A673 (cell line): ENCODE measurements at regions not wholly inside any gene's neighbourhood (a gene's known extent, or its start where the extent isn't known, plus 50 kb on each side); places are given as distances from the start of the nearest gene placed in this dataset.

Experiments used
- BruUV-seq: library from RNA; stranded (reverse); fragments of 400-500 nt; replicated peaks from 2 replicates; lab custom pipeline; 2021; lab: Mats Ljungman, UMichigan
- CTCF ChIA-PET: fragments of 300-600 bp; sonication (Branson Sonifier 250); formaldehyde crosslinking; loops from one replicate; lab custom pipeline; 2022; ENCODE audit warnings: antibody characterized with exemption; lab: Charles Lee
- POLR2A ChIA-PET: fragments of 300-600 bp; sonication (Branson Sonifier 250); formaldehyde crosslinking; loops from one replicate; lab custom pipeline; 2022; ENCODE audit warnings: antibody characterized with exemption; ENCODE audit not compliant: low non-redundant PET; lab: Charles Lee
- DNase-seq: peaks from one replicate; pipeline ENCODE4 v3.0.0-alpha.2; 2015; ENCODE audit warnings: low spot score
- H3K27ac ChIP-seq: fragments of 200-600 bp; sonication (generic); 2 replicates; pipeline ENCODE4 v1.5.1; 2016; ENCODE audit warnings: mixed run types, low read depth, mild to moderate bottlenecking, mixed read lengths, antibody characterized with exemption, low read length; ENCODE audit not compliant: poor library complexity, severe bottlenecking
- H3K27me3 ChIP-seq: fragments of 200-600 bp; sonication (generic); replicated peaks from 2 replicates; pipeline ENCODE4 v1.6.1; 2017; ENCODE audit warnings: mixed run types, low read depth, mild to moderate bottlenecking, mixed read lengths, antibody characterized with exemption, low read length; ENCODE audit not compliant: insufficient read depth, poor library complexity
- H3K36me3 ChIP-seq: fragments of 200-600 bp; sonication (generic); 2 replicates; pipeline ENCODE4 v1.6.1; 2016; ENCODE audit warnings: mixed run types, mild to moderate bottlenecking, mixed read lengths, antibody characterized with exemption, low read length; ENCODE audit not compliant: insufficient read depth, poor library complexity, severe bottlenecking
- H3K4me1 ChIP-seq: fragments of 200-600 bp; sonication (generic); 2 replicates; pipeline ENCODE4 v1.6.1; 2017; ENCODE audit warnings: mixed run types, mild to moderate bottlenecking, mixed read lengths, antibody characterized with exemption, low read length; ENCODE audit not compliant: insufficient read depth, poor library complexity, severe bottlenecking
- H3K4me3 ChIP-seq: fragments of 200-600 bp; sonication (generic); 2 replicates; pipeline ENCODE4 v1.5.1; 2016; ENCODE audit warnings: low read depth, mixed run types, mild to moderate bottlenecking, mixed read lengths, low read length; ENCODE audit not compliant: poor library complexity, severe bottlenecking
- H3K9me3 ChIP-seq: fragments of 200-600 bp; sonication (generic); 2 replicates; pipeline ENCODE4 v1.6.1; 2016; ENCODE audit warnings: mixed run types, low read depth, mild to moderate bottlenecking, mixed read lengths, antibody characterized with exemption, low read length; ENCODE audit not compliant: poor library complexity, severe bottlenecking
- EZH2 ChIP-seq: fragments of 200-600 bp; sonication (generic); IDR thresholded peaks from 2 replicates; pipeline ENCODE4 v1.6.1; 2017; ENCODE audit warnings: borderline replicate concordance, low read depth, mild to moderate bottlenecking, mixed read lengths, antibody characterized with exemption, low read length; ENCODE audit not compliant: poor library complexity, severe bottlenecking
- intact Hi-C: fragments of 100-400 bp; cut with micrococcal nuclease; formaldehyde crosslinking; loops from one replicate; pipeline ENCODE4 v1.10.0; 2022; ENCODE audit not compliant: unreplicated experiment
- TF ChIP-seq, protein P1 (sequence below): fragments of 300-800, 200-600 bp; sonication (generic); conservative IDR thresholded peaks from 2 replicates; pipeline ENCODE4 v1.5.1; 2017; ENCODE audit warnings: low read depth, mild to moderate bottlenecking, antibody characterized with exemption, low read length, moderate library complexity, mixed read lengths

DNA sequence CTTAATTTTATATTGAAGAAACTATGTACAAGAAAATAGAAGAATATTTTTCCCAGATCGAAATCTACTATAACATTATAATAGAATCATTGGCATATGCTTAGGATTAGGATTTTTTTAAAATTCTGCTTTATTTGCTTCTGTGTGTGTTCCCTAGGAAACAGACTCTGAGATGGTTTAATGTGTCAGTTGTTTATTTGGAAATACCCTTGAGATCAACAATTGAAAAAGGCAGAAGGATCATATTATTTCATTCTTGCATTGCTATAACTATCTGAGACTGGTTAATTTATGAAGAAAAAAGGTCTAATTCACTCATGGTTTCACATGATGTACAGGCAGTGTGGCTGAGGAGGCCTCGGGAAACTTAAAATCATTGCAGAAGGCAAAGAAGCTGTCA is 622.6 kb downstream of the PRR16 start:
- TF ChIP-seq, protein P1, sequence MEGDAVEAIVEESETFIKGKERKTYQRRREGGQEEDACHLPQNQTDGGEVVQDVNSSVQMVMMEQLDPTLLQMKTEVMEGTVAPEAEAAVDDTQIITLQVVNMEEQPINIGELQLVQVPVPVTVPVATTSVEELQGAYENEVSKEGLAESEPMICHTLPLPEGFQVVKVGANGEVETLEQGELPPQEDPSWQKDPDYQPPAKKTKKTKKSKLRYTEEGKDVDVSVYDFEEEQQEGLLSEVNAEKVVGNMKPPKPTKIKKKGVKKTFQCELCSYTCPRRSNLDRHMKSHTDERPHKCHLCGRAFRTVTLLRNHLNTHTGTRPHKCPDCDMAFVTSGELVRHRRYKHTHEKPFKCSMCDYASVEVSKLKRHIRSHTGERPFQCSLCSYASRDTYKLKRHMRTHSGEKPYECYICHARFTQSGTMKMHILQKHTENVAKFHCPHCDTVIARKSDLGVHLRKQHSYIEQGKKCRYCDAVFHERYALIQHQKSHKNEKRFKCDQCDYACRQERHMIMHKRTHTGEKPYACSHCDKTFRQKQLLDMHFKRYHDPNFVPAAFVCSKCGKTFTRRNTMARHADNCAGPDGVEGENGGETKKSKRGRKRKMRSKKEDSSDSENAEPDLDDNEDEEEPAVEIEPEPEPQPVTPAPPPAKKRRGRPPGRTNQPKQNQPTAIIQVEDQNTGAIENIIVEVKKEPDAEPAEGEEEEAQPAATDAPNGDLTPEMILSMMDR = no peak
- no peak for TF ChIP-seq EZH2
- H3K36me3 ChIP-seq = no peaks in the 10 kb centered on the region
- no peaks in the 10 kb centered on the region for H3K9me3 ChIP-seq
- H3K27me3 ChIP-seq = no peaks in the 10 kb centered on the region
- ChIA-PET POLR2A (no interaction called here), CTCF (no interaction called here)
- H3K4me1 ChIP-seq = no peaks in the 10 kb centered on the region
- intact Hi-C loops = no loop called here
- no peak overlapping the region for H3K4me3 ChIP-seq
- no TSS peak for BruUV-seq
- no peak overlapping the region for H3K27ac ChIP-seq
- no peak for DNase-seq

DNA sequence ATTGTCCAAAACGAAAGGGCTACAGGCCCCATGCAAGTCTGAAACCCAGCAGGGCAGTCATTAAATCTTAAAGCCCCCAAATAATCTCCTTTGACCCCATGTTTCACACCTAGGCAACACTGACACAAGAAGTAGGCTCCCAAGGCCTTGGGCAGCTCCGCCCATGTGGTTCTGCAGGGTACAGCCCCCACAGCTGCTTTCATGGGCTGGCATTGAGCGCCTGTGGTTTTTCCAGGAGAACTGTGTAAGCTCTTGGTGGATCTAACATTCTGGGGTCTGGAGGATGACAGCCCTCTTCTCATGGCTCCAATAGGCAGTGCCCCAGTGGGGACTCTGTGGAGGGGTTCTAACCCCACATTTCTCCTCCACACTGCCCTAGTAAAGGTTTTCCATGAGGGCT is 623.5 kb downstream of the PRR16 start:
- CTCF ChIA-PET = no interaction called here
- POLR2A ChIA-PET = no interaction called here
- DNase-seq = no peak

DNA sequence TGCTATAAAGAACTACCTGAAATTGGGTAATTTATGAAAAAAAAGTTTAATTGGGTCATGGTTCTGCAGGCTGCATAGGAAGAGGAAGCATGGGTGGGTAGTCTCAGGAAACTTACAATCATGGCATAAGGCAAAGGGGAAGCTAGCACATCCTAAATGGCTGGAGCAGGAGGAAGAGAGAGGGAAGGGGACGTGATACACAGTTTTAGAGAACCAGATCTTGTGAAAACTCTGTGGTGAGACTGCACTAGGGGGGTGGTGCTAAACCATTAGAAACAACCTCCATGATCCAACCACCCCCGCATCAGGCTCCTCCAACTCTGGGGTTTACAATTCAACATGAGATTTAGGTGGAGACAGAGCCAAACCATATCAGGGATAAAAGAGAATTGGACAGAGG is 624.2 kb downstream of the PRR16 start:
- intact Hi-C loops = no loop called here
- ChIA-PET POLR2A (no interaction called here), CTCF (no interaction called here)
- Histone ChIP-seq H3K36me3 (no peaks in the 10 kb centered on the region), H3K27me3 (no peaks in the 10 kb centered on the region), H3K4me3 (no peak overlapping the region), H3K9me3 (no peaks in the 10 kb centered on the region), H3K27ac (no peak overlapping the region), H3K4me1 (no peaks in the 10 kb centered on the region)
- DNase-seq = no peak
- no TSS peak for BruUV-seq
- no peak for TF ChIP-seq EZH2
- TF ChIP-seq, protein P1 = no peak

More for the DNA sequence above, 623.5 kb downstream of the PRR16 start:
- no peak overlapping the region for H3K27ac ChIP-seq
- H3K4me3 ChIP-seq = no peak overlapping the region
- H3K9me3 ChIP-seq = no peaks in the 10 kb centered on the region
- no peaks in the 10 kb centered on the region for H3K4me1 ChIP-seq
- H3K27me3 ChIP-seq = no peaks in the 10 kb centered on the region
- TF ChIP-seq, protein P1 = no peak
- no peak for TF ChIP-seq EZH2
- no TSS peak for BruUV-seq
- no peaks in the 10 kb centered on the region for H3K36me3 ChIP-seq
- intact Hi-C loops = no loop called here
